ENCODE measurements at regions not wholly inside any gene's neighbourhood (a gene's known extent, or its start where the extent isn't known, plus 50 kb on each side); places are given as distances from the start of the nearest gene placed in this dataset.

GRCh38 chr4:41839916-41840854 is 91.7 kb upstream of the PHOX2B start:
- no peak for ATAC-seq
- no peak for TF ChIP-seq TSHZ2 (CRISPR knock-in tag; IDR thresholded peaks at IDR 0.05)
- no peak for TF ChIP-seq ESRRG (CRISPR knock-in tag; IDR thresholded peaks at IDR 0.05)
- TF ChIP-seq CSDC2 (CRISPR knock-in tag; IDR thresholded peaks at IDR 0.05): no peak
- no peak for TF ChIP-seq CREB5 (CRISPR knock-in tag; IDR thresholded peaks at IDR 0.05; ENCODE audit: low read depth)
- no peak for TF ChIP-seq ZNF8 (CRISPR knock-in tag; IDR thresholded peaks at IDR 0.05)
- TF ChIP-seq GLIS3 (CRISPR knock-in tag; IDR thresholded peaks at IDR 0.05): no peak
- TF ChIP-seq ZC3H10 (CRISPR knock-in tag; IDR thresholded peaks at IDR 0.05): no peak
- no peak for TF ChIP-seq POU6F1 (CRISPR knock-in tag; IDR thresholded peaks at IDR 0.05; ENCODE audit: borderline replicate concordance, low read depth)
- no peak for TF ChIP-seq OSR1 (CRISPR knock-in tag; IDR thresholded peaks at IDR 0.05)
- no peak for TF ChIP-seq ZFP3 (CRISPR knock-in tag; IDR thresholded peaks at IDR 0.05)
- TF ChIP-seq ISL1 (CRISPR knock-in tag; IDR thresholded peaks at IDR 0.05): no peak
- no peak for TF ChIP-seq TOX (CRISPR knock-in tag; IDR thresholded peaks at IDR 0.05; ENCODE audit: borderline replicate concordance)
- TF ChIP-seq PPARA (CRISPR knock-in tag; IDR thresholded peaks at IDR 0.05; ENCODE audit: borderline replicate concordance): no peak
- no peak for TF ChIP-seq RARB (CRISPR knock-in tag; IDR thresholded peaks at IDR 0.05)

- TF ChIP-seq TSHZ2 (CRISPR knock-in tag; IDR thresholded peaks at IDR 0.05) (peak; percentile 35; the same call in 1 of the 2 replicates), TCF4 (CRISPR knock-in tag; IDR thresholded peaks at IDR 0.05; ENCODE audit: borderline replicate concordance) (peak; percentile 80), CREB5 (CRISPR knock-in tag; IDR thresholded peaks at IDR 0.05; ENCODE audit: low read depth) (no peak), ZNF70 (CRISPR knock-in tag; IDR thresholded peaks at IDR 0.05) (no peak)
- no peak for ATAC-seq
Observed at GRCh38 chr4:41838590-41838989, 90.1 kb upstream of the PHOX2B start.

GRCh38 chr4:41835321-41835995 is 86.9 kb upstream of the PHOX2B start:
- peak; percentile 58; the same call in 1 of the 3 replicates for ATAC-seq
- TF ChIP-seq TCF4 (CRISPR knock-in tag; IDR thresholded peaks at IDR 0.05; ENCODE audit: borderline replicate concordance): peak; percentile 100
- TF ChIP-seq CSRNP3 (CRISPR knock-in tag; IDR thresholded peaks at IDR 0.05): peak; percentile 89
- TF ChIP-seq RARB (CRISPR knock-in tag; IDR thresholded peaks at IDR 0.05): no peak
- peak; percentile 93 for TF ChIP-seq ARNTL (CRISPR knock-in tag; IDR thresholded peaks at IDR 0.05; ENCODE audit: borderline replicate concordance, low read depth)
- TF ChIP-seq CREB5 (CRISPR knock-in tag; IDR thresholded peaks at IDR 0.05; ENCODE audit: low read depth): peak; percentile 65; the same call in 1 of the 2 replicates
- no peak for TF ChIP-seq POU6F1 (CRISPR knock-in tag; IDR thresholded peaks at IDR 0.05; ENCODE audit: borderline replicate concordance, low read depth)
- TF ChIP-seq ZNF565 (CRISPR knock-in tag; conservative IDR thresholded peaks at IDR 0.05; ENCODE audit: low read depth): peak; percentile 59; the same call in 1 of the 2 replicates
- TF ChIP-seq PPARA (CRISPR knock-in tag; IDR thresholded peaks at IDR 0.05; ENCODE audit: borderline replicate concordance): no peak
- no peak for TF ChIP-seq OSR1 (CRISPR knock-in tag; IDR thresholded peaks at IDR 0.05)

All from SK-N-SH treated with all-trans-retinoic acid at 6 μM for 48 hours (cell line).